ENCODE measurements at regions not wholly inside any gene's neighbourhood (a gene's known extent, or its start where the extent isn't known, plus 50 kb on each side); places are given as distances from the start of the nearest gene placed in this dataset.

- H3K27me3 ChIP-seq: no peaks in the 10 kb centered on the region
- intact Hi-C loops (cut with DNase I): no loop called here
- TF ChIP-seq EP300 (IDR thresholded peaks at IDR 0.05): no peak
- TF ChIP-seq CTCF (IDR thresholded peaks at IDR 0.05): no peak
- no peak for TF ChIP-seq POLR2A (IDR thresholded peaks at IDR 0.05)
- no peaks in the 10 kb centered on the region for H3K9me3 ChIP-seq
- DNase-seq: no peak
- WGBS, 3 donors: 96 to 98% (median 97%) methylated on average over 4 of the region's 4 CpGs
- no peaks in the 10 kb centered on the region for H3K4me1 ChIP-seq (ENCODE audit: insufficient read depth)
- no peak overlapping the region for H3K4me3 ChIP-seq
- H3K27ac ChIP-seq: no peak overlapping the region
- no peaks in the 10 kb centered on the region for H3K36me3 ChIP-seq
Observed at GRCh38 chr17:63066158-63066813, 100.3 kb downstream of the TANC2 start.

GRCh38 chr17:63069245-63069644 is 103.2 kb downstream of the TANC2 start:
- intact Hi-C loops (cut with DNase I): no loop called here
- Histone ChIP-seq H3K4me1 (ENCODE audit: insufficient read depth) (no peaks in the 10 kb centered on the region), H3K27ac (no peak overlapping the region), H3K36me3 (no peaks in the 10 kb centered on the region), H3K27me3 (no peaks in the 10 kb centered on the region), H3K9me3 (no peaks in the 10 kb centered on the region), H3K4me3 (no peak overlapping the region)
- WGBS, 3 donors: 83 to 90% (median 84%) methylated on average over 1 of the region's 1 CpG
- DNase-seq: no peak
- no peak for TF ChIP-seq CTCF (IDR thresholded peaks at IDR 0.05)
- no peak for TF ChIP-seq EP300 (IDR thresholded peaks at IDR 0.05)
- no peak for TF ChIP-seq POLR2A (IDR thresholded peaks at IDR 0.05)

- Histone ChIP-seq H3K4me1 (ENCODE audit: insufficient read depth) (no peaks in the 10 kb centered on the region), H3K36me3 (no peaks in the 10 kb centered on the region), H3K27me3 (no peaks in the 10 kb centered on the region), H3K27ac (no peak overlapping the region), H3K4me3 (no peak overlapping the region), H3K9me3 (no peaks in the 10 kb centered on the region)
- no peak for DNase-seq
- intact Hi-C loops (cut with DNase I): no loop called here
- WGBS, 3 donors: 73 to 89% (median 78%) methylated on average over 1 of the region's 1 CpG
- no peak for TF ChIP-seq EP300 (IDR thresholded peaks at IDR 0.05)
- no peak for TF ChIP-seq POLR2A (IDR thresholded peaks at IDR 0.05)
- no peak for TF ChIP-seq CTCF (IDR thresholded peaks at IDR 0.05)
Observed at GRCh38 chr17:63070031-63070430, 104.0 kb downstream of the TANC2 start.

GRCh38 chr17:63071797-63072196 is 105.8 kb downstream of the TANC2 start:
- no peak for TF ChIP-seq EP300 (IDR thresholded peaks at IDR 0.05)
- TF ChIP-seq POLR2A (IDR thresholded peaks at IDR 0.05): no peak
- TF ChIP-seq CTCF (IDR thresholded peaks at IDR 0.05): no peak

More at GRCh38 chr17:63071797-63072196, 105.8 kb downstream of the TANC2 start:
- intact Hi-C loops (cut with DNase I): no loop called here
- Histone ChIP-seq H3K27me3 (no peaks in the 10 kb centered on the region), H3K9me3 (no peaks in the 10 kb centered on the region), H3K36me3 (no peaks in the 10 kb centered on the region), H3K27ac (no peak overlapping the region), H3K4me3 (no peak overlapping the region), H3K4me1 (ENCODE audit: insufficient read depth) (no peaks in the 10 kb centered on the region)
- DNase-seq: no peak
- WGBS, 3 donors: 87 to 93% (median 90%) methylated on average over 2 of the region's 2 CpGs

Measured in ovary (tissue), 7 donors.